HEK293 (cell line): ENCODE measurements at regions not wholly inside any gene's neighbourhood (a gene's known extent, or its start where the extent isn't known, plus 50 kb on each side); places are given as distances from the start of the nearest gene placed in this dataset.

Experiments used
- CTCF ChIA-PET: fragments of 350-600 bp; formaldehyde crosslinking; extraction: SDS; loops from one replicate; lab custom pipeline; 2021; ENCODE audit warnings: antibody characterized with exemption; lab: Yijun Ruan, JAX
- POLR2A ChIA-PET: fragments of 300-600 bp; formaldehyde crosslinking; extraction: SDS; loops from one replicate; lab custom pipeline; 2020; ENCODE audit warnings: antibody characterized with exemption, inconsistent platforms; lab: Yijun Ruan, JAX
- H3K27ac ChIP-seq: fragments of 200-500 bp; sonication (Bioruptor generic); 2 replicates; pipeline ENCODE4 v1.5.1; 2014; ENCODE audit warnings: low read depth, low read length, control low read depth, inconsistent platforms; ENCODE audit errors: extremely low read depth
- H3K36me3 ChIP-seq, 2 experiments: fragments of 200-500 bp in 1 of 2; sonication (Bioruptor generic) in 1 of 2; 1 replicate in 1 of 2; 2 replicates in 1 of 2; pipeline ENCODE4 v1.5.1; 2014 to 2017; ENCODE audit warnings: inconsistent platforms in 2 of 2, low read length in 2 of 2; ENCODE audit not compliant: control insufficient read depth in 2 of 2, insufficient read depth in 1 of 2
- H3K4me1 ChIP-seq: fragments of 200-500 bp; sonication (Bioruptor generic); 2 replicates; pipeline ENCODE4 v1.5.1; 2014; ENCODE audit warnings: mild to moderate bottlenecking, low read length, inconsistent platforms; ENCODE audit not compliant: control insufficient read depth, insufficient read depth
- H3K4me3 ChIP-seq: 2 replicates; pipeline ENCODE4 v1.5.1; 2011; ENCODE audit warnings: low read depth, mild to moderate bottlenecking, control low read depth, low read length, moderate library complexity
- H3K9me3 ChIP-seq: fragments of 200-500 bp; sonication (Bioruptor generic); 2 replicates; pipeline ENCODE4 v1.5.1; 2014; ENCODE audit warnings: low read depth, low read length, inconsistent platforms; ENCODE audit not compliant: control insufficient read depth, insufficient read depth
- GFI1B ChIP-seq: fragments of 450-650 bp; formaldehyde crosslinking; IDR thresholded peaks from 2 replicates; pipeline ENCODE4 v1.5.1; 2016; ENCODE audit warnings: missing biosample characterization, missing genetic modification characterization
- HOXA7 ChIP-seq: sonication (generic); formaldehyde crosslinking; IDR thresholded peaks from 2 replicates; pipeline ENCODE4 v1.8.1; 2022; ENCODE audit warnings: missing genetic modification reagents, borderline replicate concordance
- KLF10 ChIP-seq: fragments of 450-650 bp; IDR thresholded peaks from 2 replicates; pipeline ENCODE4 v1.5.1; 2018; ENCODE audit warnings: missing biosample characterization, mild to moderate bottlenecking, missing genetic modification characterization
- PATZ1 ChIP-seq: fragments of 450-650 bp; formaldehyde crosslinking; IDR thresholded peaks from 2 replicates; pipeline ENCODE4 v1.5.1; 2016; ENCODE audit warnings: missing biosample characterization, missing genetic modification characterization
- PBX3 ChIP-seq: sonication (generic); formaldehyde crosslinking; IDR thresholded peaks from 2 replicates; pipeline ENCODE4 v1.8.1; 2022; ENCODE audit warnings: mild to moderate bottlenecking, moderate library complexity, missing genetic modification reagents
- ZBTB26 ChIP-seq: fragments of 450-650 bp; formaldehyde crosslinking; optimal IDR thresholded peaks from 2 replicates; pipeline ENCODE3; 2016; ENCODE audit warnings: missing biosample characterization, mild to moderate bottlenecking, missing genetic modification characterization
- ZFP37 ChIP-seq: fragments of 450-650 bp; formaldehyde crosslinking; IDR thresholded peaks from 2 replicates; pipeline ENCODE4 v1.5.1; 2016; ENCODE audit warnings: missing biosample characterization, missing genetic modification characterization
- ZNF112 ChIP-seq: fragments of 450-650 bp; formaldehyde crosslinking; IDR thresholded peaks from 2 replicates; pipeline ENCODE4 v1.5.0; 2017; ENCODE audit warnings: missing biosample characterization, missing genetic modification characterization
- ZNF175 ChIP-seq: fragments of 450-650 bp; formaldehyde crosslinking; IDR thresholded peaks from 2 replicates; pipeline ENCODE4 v1.5.1; 2016; ENCODE audit warnings: missing biosample characterization, missing genetic modification characterization
- ZNF211 ChIP-seq: fragments of 450-650 bp; formaldehyde crosslinking; IDR thresholded peaks from 2 replicates; pipeline ENCODE4 v1.5.1; 2016; ENCODE audit warnings: low read depth, missing biosample characterization, missing genetic modification characterization
- ZNF221 ChIP-seq: fragments of 450-650 bp; formaldehyde crosslinking; IDR thresholded peaks from 2 replicates; pipeline ENCODE4 v1.5.1; 2017; ENCODE audit warnings: missing biosample characterization, missing genetic modification characterization, borderline replicate concordance
- ZNF473 ChIP-seq: fragments of 450-650 bp; formaldehyde crosslinking; IDR thresholded peaks from 2 replicates; pipeline ENCODE4 v1.5.1; 2017; ENCODE audit warnings: missing biosample characterization, missing genetic modification characterization
- ZNF510 ChIP-seq: fragments of 450-650 bp; formaldehyde crosslinking; IDR thresholded peaks from 2 replicates; pipeline ENCODE4 v1.5.1; 2018; ENCODE audit warnings: mild to moderate bottlenecking, missing genetic modification characterization, missing biosample characterization; ENCODE audit not compliant: insufficient replicate concordance
- ZNF521 ChIP-seq: fragments of 450-650 bp; formaldehyde crosslinking; IDR thresholded peaks from 2 replicates; pipeline ENCODE4 v1.5.1; 2017; ENCODE audit warnings: missing biosample characterization, mild to moderate bottlenecking, missing genetic modification characterization
- ZNF639 ChIP-seq: fragments of 450-650 bp; formaldehyde crosslinking; IDR thresholded peaks from 2 replicates; pipeline ENCODE4 v1.5.1; 2016; ENCODE audit warnings: missing biosample characterization, missing genetic modification characterization
- ZNF654 ChIP-seq: fragments of 450-650 bp; formaldehyde crosslinking; IDR thresholded peaks from 2 replicates; pipeline ENCODE4 v1.5.1; 2016; ENCODE audit warnings: low read depth, missing biosample characterization, missing genetic modification characterization
- ZNF704 ChIP-seq: fragments of 450-650 bp; formaldehyde crosslinking; IDR thresholded peaks from 2 replicates; pipeline ENCODE4 v1.5.1; 2016; ENCODE audit warnings: missing biosample characterization, missing genetic modification characterization
- ZNF837 ChIP-seq: fragments of 450-650 bp; formaldehyde crosslinking; IDR thresholded peaks from 2 replicates; pipeline ENCODE4 v1.5.1; 2016; ENCODE audit warnings: missing biosample characterization, missing genetic modification characterization

- no peak overlapping the region for H3K4me3 ChIP-seq
- ChIA-PET CTCF (interaction anchor here (0.7 kb wide), 1 partner anchor 114 kb away, joined by 4 read pairs; no protein-coding TSS in a partner anchor), POLR2A (no interaction called here)
- H3K36me3 ChIP-seq, result no peaks in the 10 kb centered on the region
- H3K9me3 ChIP-seq, result no peaks in the 10 kb centered on the region
- TF ChIP-seq ZNF175 (tag by site-specific recombination) (no peak), PATZ1 (tag by site-specific recombination) (no peak), ZNF510 (tag by site-specific recombination) (no peak), HOXA7 (no peak)
- no peaks in the 10 kb centered on the region for H3K4me1 ChIP-seq
- no peak overlapping the region for H3K27ac ChIP-seq
These were observed 238.7 kb upstream of the KCNH7 start for GRCh38 chr2:163077241-163077640.

GRCh38 chr2:163066085-163066484, 227.5 kb upstream of the KCNH7 start:
- ChIA-PET POLR2A (no interaction called here), CTCF (interaction anchor here (0.6 kb wide), 1 partner anchor 14 kb away, joined by 3 read pairs; no protein-coding TSS in a partner anchor)
- Histone ChIP-seq H3K9me3 (no peaks in the 10 kb centered on the region), H3K36me3 (no peaks in the 10 kb centered on the region), H3K4me1 (no peaks in the 10 kb centered on the region), H3K27ac (no peak overlapping the region), H3K4me3 (no peak overlapping the region)
- TF ChIP-seq ZNF639 (tag by site-specific recombination) (no peak), ZNF837 (tag by site-specific recombination) (no peak)

GRCh38 chr2:163062524-163062923, 224.0 kb upstream of the KCNH7 start:
- TF ChIP-seq ZNF112 (tag by site-specific recombination), result no peak
- TF ChIP-seq ZNF211 (tag by site-specific recombination), result no peak
- no peak for TF ChIP-seq ZBTB26
- no peak for TF ChIP-seq ZNF654 (tag by site-specific recombination)
- no peak for TF ChIP-seq PBX3 (CRISPR knock-in tag)
- TF ChIP-seq KLF10 (tag by site-specific recombination), result no peak
- no peak for TF ChIP-seq ZNF704
- TF ChIP-seq GFI1B (tag by site-specific recombination), result no peak
- no peak for TF ChIP-seq ZNF473 (tag by site-specific recombination)
- TF ChIP-seq ZNF221 (tag by site-specific recombination), result no peak
- no peak for TF ChIP-seq ZNF521 (tag by site-specific recombination)
- no peak for TF ChIP-seq ZFP37 (tag by site-specific recombination)
- TF ChIP-seq, all 188 proteins: peak for 0
- ChIA-PET POLR2A (no interaction called here), CTCF (no interaction called here)
- H3K36me3 ChIP-seq, result no peaks in the 10 kb centered on the region
- no peak overlapping the region for H3K27ac ChIP-seq
- no peaks in the 10 kb centered on the region for H3K9me3 ChIP-seq
- H3K4me1 ChIP-seq, result no peaks in the 10 kb centered on the region
- no peak overlapping the region for H3K4me3 ChIP-seq
